ENCODE measurements at regions not wholly inside any gene's neighbourhood (a gene's known extent, or its start where the extent isn't known, plus 50 kb on each side); places are given as distances from the start of the nearest gene placed in this dataset.

DNA sequence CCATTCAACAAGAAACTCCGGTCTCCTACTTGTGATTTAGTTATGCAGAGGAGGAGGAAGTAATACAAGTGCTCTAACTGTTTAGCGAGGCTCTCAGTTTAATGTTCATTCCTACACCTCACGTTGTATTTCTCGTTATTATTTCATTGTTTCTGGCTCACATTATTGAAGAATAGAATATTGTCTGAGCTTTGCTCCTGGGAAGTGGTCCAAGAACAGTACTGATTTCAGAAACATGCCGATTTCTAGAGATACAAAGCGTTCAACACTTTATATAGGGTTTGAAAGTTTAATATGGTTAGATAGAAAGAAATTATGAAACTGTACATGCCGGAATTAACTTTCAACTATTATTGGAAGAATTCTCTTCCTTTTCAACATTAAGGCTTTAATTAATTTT is 1145.5 kb downstream of the TBL1XR1 start:
- CTCF ChIA-PET, result no interaction called here
- H3K27me3 Mint-ChIP-seq (ENCODE audit: low read depth), result no peaks in the 10 kb centered on the region
- POLR2A ChIA-PET, result no interaction called here

DNA sequence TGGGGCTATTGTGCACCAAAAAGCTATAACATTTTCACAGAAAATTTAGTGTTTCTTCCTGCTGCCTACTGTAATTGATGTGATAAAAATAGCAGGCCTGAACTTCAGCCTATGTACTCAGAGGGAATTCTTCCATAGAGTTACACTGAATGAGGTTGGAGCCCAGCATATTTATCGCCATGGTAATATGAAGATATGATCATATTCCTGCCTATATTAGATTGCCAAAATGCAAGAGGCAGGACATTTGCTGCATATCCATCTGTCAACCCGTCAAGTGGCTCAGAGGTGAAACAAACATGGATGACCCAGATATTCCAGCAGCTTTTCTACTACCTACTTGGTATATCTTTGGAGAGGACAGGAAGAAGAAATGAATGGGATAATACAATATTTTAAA is 1150.6 kb downstream of the TBL1XR1 start:
- no peaks in the 10 kb centered on the region for H3K9me3 Mint-ChIP-seq
- 0 out of 2 replicates have a peak, but pooled peaks cover 5% of the 10 kb centered on the region for H3K4me1 Mint-ChIP-seq
- no peak overlapping the region for H3K27ac Mint-ChIP-seq
- no peaks in the 10 kb centered on the region for H3K27me3 Mint-ChIP-seq (ENCODE audit: low read depth)
- ATAC-seq (no peak), DNase-seq (ENCODE audit: low spot score) (no peak)
- ChIA-PET POLR2A (no interaction called here), CTCF (no interaction called here)
- H3K4me3 Mint-ChIP-seq, result no peak overlapping the region
- H3K36me3 Mint-ChIP-seq, result no peaks in the 10 kb centered on the region
- TF ChIP-seq ZBTB21 (CRISPR knock-in tag; IDR thresholded peaks at IDR 0.05; ENCODE audit: borderline replicate concordance), result no peak
- TF ChIP-seq, protein P1, sequence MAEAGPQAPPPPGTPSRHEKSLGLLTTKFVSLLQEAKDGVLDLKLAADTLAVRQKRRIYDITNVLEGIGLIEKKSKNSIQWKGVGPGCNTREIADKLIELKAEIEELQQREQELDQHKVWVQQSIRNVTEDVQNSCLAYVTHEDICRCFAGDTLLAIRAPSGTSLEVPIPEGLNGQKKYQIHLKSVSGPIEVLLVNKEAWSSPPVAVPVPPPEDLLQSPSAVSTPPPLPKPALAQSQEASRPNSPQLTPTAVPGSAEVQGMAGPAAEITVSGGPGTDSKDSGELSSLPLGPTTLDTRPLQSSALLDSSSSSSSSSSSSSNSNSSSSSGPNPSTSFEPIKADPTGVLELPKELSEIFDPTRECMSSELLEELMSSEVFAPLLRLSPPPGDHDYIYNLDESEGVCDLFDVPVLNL (CRISPR knock-in tag; IDR thresholded peaks at IDR 0.05; ENCODE audit: borderline replicate concordance, low read depth), result no peak
- TF ChIP-seq, protein P2, sequence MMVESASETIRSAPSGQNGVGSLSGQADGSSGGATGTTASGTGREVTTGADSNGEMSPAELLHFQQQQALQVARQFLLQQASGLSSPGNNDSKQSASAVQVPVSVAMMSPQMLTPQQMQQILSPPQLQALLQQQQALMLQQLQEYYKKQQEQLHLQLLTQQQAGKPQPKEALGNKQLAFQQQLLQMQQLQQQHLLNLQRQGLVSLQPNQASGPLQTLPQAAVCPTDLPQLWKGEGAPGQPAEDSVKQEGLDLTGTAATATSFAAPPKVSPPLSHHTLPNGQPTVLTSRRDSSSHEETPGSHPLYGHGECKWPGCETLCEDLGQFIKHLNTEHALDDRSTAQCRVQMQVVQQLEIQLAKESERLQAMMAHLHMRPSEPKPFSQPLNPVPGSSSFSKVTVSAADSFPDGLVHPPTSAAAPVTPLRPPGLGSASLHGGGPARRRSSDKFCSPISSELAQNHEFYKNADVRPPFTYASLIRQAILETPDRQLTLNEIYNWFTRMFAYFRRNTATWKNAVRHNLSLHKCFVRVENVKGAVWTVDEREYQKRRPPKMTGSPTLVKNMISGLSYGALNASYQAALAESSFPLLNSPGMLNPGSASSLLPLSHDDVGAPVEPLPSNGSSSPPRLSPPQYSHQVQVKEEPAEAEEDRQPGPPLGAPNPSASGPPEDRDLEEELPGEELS (CRISPR knock-in tag; IDR thresholded peaks at IDR 0.05), result no peak
- TF ChIP-seq SMAD3 (CRISPR knock-in tag; IDR thresholded peaks at IDR 0.05; ENCODE audit: borderline replicate concordance), result no peak
- TF ChIP-seq MYBL2 (CRISPR knock-in tag; IDR thresholded peaks at IDR 0.05), result no peak
- TF ChIP-seq, protein P3, sequence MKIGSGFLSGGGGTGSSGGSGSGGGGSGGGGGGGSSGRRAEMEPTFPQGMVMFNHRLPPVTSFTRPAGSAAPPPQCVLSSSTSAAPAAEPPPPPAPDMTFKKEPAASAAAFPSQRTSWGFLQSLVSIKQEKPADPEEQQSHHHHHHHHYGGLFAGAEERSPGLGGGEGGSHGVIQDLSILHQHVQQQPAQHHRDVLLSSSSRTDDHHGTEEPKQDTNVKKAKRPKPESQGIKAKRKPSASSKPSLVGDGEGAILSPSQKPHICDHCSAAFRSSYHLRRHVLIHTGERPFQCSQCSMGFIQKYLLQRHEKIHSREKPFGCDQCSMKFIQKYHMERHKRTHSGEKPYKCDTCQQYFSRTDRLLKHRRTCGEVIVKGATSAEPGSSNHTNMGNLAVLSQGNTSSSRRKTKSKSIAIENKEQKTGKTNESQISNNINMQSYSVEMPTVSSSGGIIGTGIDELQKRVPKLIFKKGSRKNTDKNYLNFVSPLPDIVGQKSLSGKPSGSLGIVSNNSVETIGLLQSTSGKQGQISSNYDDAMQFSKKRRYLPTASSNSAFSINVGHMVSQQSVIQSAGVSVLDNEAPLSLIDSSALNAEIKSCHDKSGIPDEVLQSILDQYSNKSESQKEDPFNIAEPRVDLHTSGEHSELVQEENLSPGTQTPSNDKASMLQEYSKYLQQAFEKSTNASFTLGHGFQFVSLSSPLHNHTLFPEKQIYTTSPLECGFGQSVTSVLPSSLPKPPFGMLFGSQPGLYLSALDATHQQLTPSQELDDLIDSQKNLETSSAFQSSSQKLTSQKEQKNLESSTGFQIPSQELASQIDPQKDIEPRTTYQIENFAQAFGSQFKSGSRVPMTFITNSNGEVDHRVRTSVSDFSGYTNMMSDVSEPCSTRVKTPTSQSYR (CRISPR knock-in tag; IDR thresholded peaks at IDR 0.05), result no peak
- no peak for TF ChIP-seq ZNF121 (CRISPR knock-in tag; IDR thresholded peaks at IDR 0.05)
- TF ChIP-seq, protein P4, sequence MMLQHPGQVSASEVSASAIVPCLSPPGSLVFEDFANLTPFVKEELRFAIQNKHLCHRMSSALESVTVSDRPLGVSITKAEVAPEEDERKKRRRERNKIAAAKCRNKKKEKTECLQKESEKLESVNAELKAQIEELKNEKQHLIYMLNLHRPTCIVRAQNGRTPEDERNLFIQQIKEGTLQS (CRISPR knock-in tag; conservative IDR thresholded peaks at IDR 0.05), result no peak
- TF ChIP-seq, protein P5, sequence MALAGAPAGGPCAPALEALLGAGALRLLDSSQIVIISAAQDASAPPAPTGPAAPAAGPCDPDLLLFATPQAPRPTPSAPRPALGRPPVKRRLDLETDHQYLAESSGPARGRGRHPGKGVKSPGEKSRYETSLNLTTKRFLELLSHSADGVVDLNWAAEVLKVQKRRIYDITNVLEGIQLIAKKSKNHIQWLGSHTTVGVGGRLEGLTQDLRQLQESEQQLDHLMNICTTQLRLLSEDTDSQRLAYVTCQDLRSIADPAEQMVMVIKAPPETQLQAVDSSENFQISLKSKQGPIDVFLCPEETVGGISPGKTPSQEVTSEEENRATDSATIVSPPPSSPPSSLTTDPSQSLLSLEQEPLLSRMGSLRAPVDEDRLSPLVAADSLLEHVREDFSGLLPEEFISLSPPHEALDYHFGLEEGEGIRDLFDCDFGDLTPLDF (CRISPR knock-in tag; IDR thresholded peaks at IDR 0.05), result no peak
- TF ChIP-seq ELF4 (CRISPR knock-in tag; IDR thresholded peaks at IDR 0.05; ENCODE audit: low read depth), result no peak
- no peak for TF ChIP-seq TEAD4 (CRISPR knock-in tag; IDR thresholded peaks at IDR 0.05)
- TF ChIP-seq, protein P6, sequence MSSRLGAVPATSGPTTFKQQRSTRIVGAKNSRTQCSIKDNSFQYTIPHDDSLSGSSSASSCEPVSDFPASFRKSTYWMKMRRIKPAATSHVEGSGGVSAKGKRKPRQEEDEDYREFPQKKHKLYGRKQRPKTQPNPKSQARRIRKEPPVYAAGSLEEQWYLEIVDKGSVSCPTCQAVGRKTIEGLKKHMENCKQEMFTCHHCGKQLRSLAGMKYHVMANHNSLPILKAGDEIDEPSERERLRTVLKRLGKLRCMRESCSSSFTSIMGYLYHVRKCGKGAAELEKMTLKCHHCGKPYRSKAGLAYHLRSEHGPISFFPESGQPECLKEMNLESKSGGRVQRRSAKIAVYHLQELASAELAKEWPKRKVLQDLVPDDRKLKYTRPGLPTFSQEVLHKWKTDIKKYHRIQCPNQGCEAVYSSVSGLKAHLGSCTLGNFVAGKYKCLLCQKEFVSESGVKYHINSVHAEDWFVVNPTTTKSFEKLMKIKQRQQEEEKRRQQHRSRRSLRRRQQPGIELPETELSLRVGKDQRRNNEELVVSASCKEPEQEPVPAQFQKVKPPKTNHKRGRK (CRISPR knock-in tag; IDR thresholded peaks at IDR 0.05; ENCODE audit: borderline replicate concordance), result no peak
- TF ChIP-seq ZNF416 (CRISPR knock-in tag; IDR thresholded peaks at IDR 0.05), result no peak
- TF ChIP-seq RORB (CRISPR knock-in tag; IDR thresholded peaks at IDR 0.05), result no peak
- TF ChIP-seq ZNF232 (CRISPR knock-in tag; IDR thresholded peaks at IDR 0.05), result no peak
- TF ChIP-seq, protein P7, sequence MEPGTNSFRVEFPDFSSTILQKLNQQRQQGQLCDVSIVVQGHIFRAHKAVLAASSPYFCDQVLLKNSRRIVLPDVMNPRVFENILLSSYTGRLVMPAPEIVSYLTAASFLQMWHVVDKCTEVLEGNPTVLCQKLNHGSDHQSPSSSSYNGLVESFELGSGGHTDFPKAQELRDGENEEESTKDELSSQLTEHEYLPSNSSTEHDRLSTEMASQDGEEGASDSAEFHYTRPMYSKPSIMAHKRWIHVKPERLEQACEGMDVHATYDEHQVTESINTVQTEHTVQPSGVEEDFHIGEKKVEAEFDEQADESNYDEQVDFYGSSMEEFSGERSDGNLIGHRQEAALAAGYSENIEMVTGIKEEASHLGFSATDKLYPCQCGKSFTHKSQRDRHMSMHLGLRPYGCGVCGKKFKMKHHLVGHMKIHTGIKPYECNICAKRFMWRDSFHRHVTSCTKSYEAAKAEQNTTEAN (CRISPR knock-in tag; IDR thresholded peaks at IDR 0.05), result no peak
- TF ChIP-seq PRRX2 (CRISPR knock-in tag; IDR thresholded peaks at IDR 0.05), result no peak
- TF ChIP-seq, protein P8, sequence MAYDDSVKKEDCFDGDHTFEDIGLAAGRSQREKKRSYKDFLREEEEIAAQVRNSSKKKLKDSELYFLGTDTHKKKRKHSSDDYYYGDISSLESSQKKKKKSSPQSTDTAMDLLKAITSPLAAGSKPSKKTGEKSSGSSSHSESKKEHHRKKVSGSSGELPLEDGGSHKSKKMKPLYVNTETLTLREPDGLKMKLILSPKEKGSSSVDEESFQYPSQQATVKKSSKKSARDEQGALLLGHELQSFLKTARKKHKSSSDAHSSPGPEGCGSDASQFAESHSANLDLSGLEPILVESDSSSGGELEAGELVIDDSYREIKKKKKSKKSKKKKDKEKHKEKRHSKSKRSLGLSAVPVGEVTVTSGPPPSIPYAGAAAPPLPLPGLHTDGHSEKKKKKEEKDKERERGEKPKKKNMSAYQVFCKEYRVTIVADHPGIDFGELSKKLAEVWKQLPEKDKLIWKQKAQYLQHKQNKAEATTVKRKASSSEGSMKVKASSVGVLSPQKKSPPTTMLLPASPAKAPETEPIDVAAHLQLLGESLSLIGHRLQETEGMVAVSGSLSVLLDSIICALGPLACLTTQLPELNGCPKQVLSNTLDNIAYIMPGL (CRISPR knock-in tag; IDR thresholded peaks at IDR 0.05), result no peak

More for the DNA sequence above, 1145.5 kb downstream of the TBL1XR1 start:
- TF ChIP-seq NFATC4 (CRISPR knock-in tag; IDR thresholded peaks at IDR 0.05), result no peak
- TF ChIP-seq, protein P8 (CRISPR knock-in tag; IDR thresholded peaks at IDR 0.05), result no peak
- no peak for TF ChIP-seq NR2C2 (CRISPR knock-in tag; IDR thresholded peaks at IDR 0.05)
- no peak for TF ChIP-seq ZNF138 (CRISPR knock-in tag; conservative IDR thresholded peaks at IDR 0.05)
- peaks cover 16% of the 10 kb centered on the region for H3K4me1 Mint-ChIP-seq
- ATAC-seq (no peak), DNase-seq (ENCODE audit: low spot score) (no peak)
- H3K36me3 Mint-ChIP-seq, result no peaks in the 10 kb centered on the region
- no peaks in the 10 kb centered on the region for H3K9me3 Mint-ChIP-seq
- H3K27ac Mint-ChIP-seq, result no peak overlapping the region
- no peak overlapping the region for H3K4me3 Mint-ChIP-seq

Measured in WTC11 (cell line).